H1 (cell line): ENCODE measurements at regions not wholly inside any gene's neighbourhood (a gene's known extent, or its start where the extent isn't known, plus 50 kb on each side); places are given as distances from the start of the nearest gene placed in this dataset.

Experiments used
- CTCF ChIA-PET: fragments of 300-600 bp; sonication (Branson Sonifier 250); formaldehyde crosslinking; loops from one replicate; lab custom pipeline; 2021; ENCODE audit not compliant: partially characterized antibody; lab: Charles Lee
- POLR2A ChIA-PET: fragments of 300-600 bp; sonication (Branson Sonifier 250); formaldehyde crosslinking; loops from one replicate; lab custom pipeline; 2021; ENCODE audit warnings: inconsistent platforms; ENCODE audit not compliant: partially characterized antibody; lab: Charles Lee
- DNase-seq, 2 experiments: peaks; one replicate each; pipeline versions ENCODE4 v3.0.0 to v3.0.0-alpha.2; 2010 to 2022; ENCODE audit warnings: low spot score in 2 of 2, low read depth in 1 of 2, mixed read lengths in 1 of 2
- FAIRE-seq: peaks from 2 replicates; lab custom pipeline; 2011; peaks lifted over from hg19 to GRCh38; lab: Jason Lieb, UNC
- H2AFZ ChIP-seq: 2 replicates; pipeline ENCODE4 v1.8.1; 2012; ENCODE audit warnings: low read length, inconsistent platforms
- H2AK5ac ChIP-seq: 2 replicates; pipeline ENCODE4 v1.6.1; 2013; ENCODE audit warnings: low read depth, low read length
- H2BK120ac ChIP-seq: replicated peaks from 2 replicates; pipeline ENCODE3; 2013; ENCODE audit warnings: low read depth, low read length, inconsistent platforms
- H2BK12ac ChIP-seq: 2 replicates; pipeline ENCODE4 v1.6.1; 2013; ENCODE audit warnings: low read depth, low read length
- H2BK15ac ChIP-seq: 2 replicates; pipeline ENCODE4 v1.6.1; 2013; ENCODE audit warnings: low read length
- H2BK20ac ChIP-seq: 2 replicates; pipeline ENCODE4 v1.6.1; 2013; ENCODE audit warnings: low read length
- H2BK5ac ChIP-seq: 2 replicates; pipeline ENCODE4 v1.6.1; 2013; ENCODE audit warnings: low read depth, low read length
- H3K14ac ChIP-seq: 2 replicates; pipeline ENCODE4 v1.6.1; 2013; ENCODE audit warnings: inconsistent platforms; ENCODE audit not compliant: insufficient read length
- H3K18ac ChIP-seq: 2 replicates; pipeline ENCODE4 v1.6.1; 2013; ENCODE audit warnings: low read length; ENCODE audit errors: extremely low read depth
- H3K23ac ChIP-seq: 2 replicates; pipeline ENCODE4 v1.6.1; 2013; ENCODE audit warnings: inconsistent platforms; ENCODE audit not compliant: insufficient read length
- H3K23me2 ChIP-seq: 2 replicates; pipeline ENCODE4 v1.6.1; 2013; ENCODE audit warnings: low read depth, low read length
- H3K27ac ChIP-seq: 2 replicates; pipeline ENCODE4 v1.6.1; 2011; ENCODE audit warnings: low read depth, low read length, inconsistent platforms
- H3K27me3 ChIP-seq, 4 experiments: replicated peaks in 1 of 4; 1 replicate in 1 of 4; 2 replicates in 3 of 4; pipeline versions ENCODE4 v1.6.1 to v1.8.1; 2011 to 2013; ENCODE audit warnings: low read length in 3 of 4, mild to moderate bottlenecking in 3 of 4, inconsistent platforms in 2 of 4, mixed read lengths in 2 of 4, moderate library complexity in 1 of 4; ENCODE audit not compliant: control insufficient read depth in 3 of 4, insufficient read depth in 3 of 4; ENCODE audit errors: extremely low read depth in 1 of 4
- H3K36me3 ChIP-seq, 4 experiments: 2 replicates each; pipeline versions ENCODE4 v1.6.1 to v1.8.1; 2011 to 2013; ENCODE audit warnings: mild to moderate bottlenecking in 4 of 4, low read length in 3 of 4, moderate library complexity in 2 of 4, control low read depth in 1 of 4, inconsistent platforms in 1 of 4; ENCODE audit not compliant: insufficient read depth in 4 of 4, control insufficient read depth in 2 of 4
- H3K4ac ChIP-seq: replicated peaks from 2 replicates; pipeline ENCODE3; 2013; ENCODE audit warnings: low read length, low read depth, mixed read lengths, inconsistent platforms; ENCODE audit not compliant: insufficient read length
- H3K4me1 ChIP-seq, 4 experiments: replicated peaks in 1 of 4; 1 replicate in 1 of 4; 2 replicates in 3 of 4; pipeline versions ENCODE4 v1.6.1 to v1.8.1; 2011 to 2013; ENCODE audit warnings: low read length in 3 of 4, inconsistent platforms in 2 of 4, mixed read lengths in 1 of 4; ENCODE audit not compliant: insufficient read depth in 4 of 4, control insufficient read depth in 3 of 4
- H3K4me2 ChIP-seq, 2 experiments: 2 replicates each; pipeline versions ENCODE4 v1.6.1 to v1.8.1; 2011 to 2013; ENCODE audit warnings: low read depth in 2 of 2, low read length in 2 of 2, control low read depth in 1 of 2, inconsistent platforms in 1 of 2, mild to moderate bottlenecking in 1 of 2; ENCODE audit not compliant: insufficient read depth in 1 of 2
- H3K4me3 ChIP-seq, 4 experiments: fragments of 200-600, 300-600 bp in 1 of 4; sonication (generic), shearing (Covaris generic), sonication (Bioruptor Twin) in 1 of 4; 2 replicates each; pipeline versions ENCODE4 v1.5.1 to v1.8.1; 2011 to 2016; ENCODE audit warnings: low read length in 4 of 4, low read depth in 3 of 4, control low read depth in 2 of 4, inconsistent platforms in 2 of 4, mild to moderate bottlenecking in 2 of 4, mixed read lengths in 1 of 4, moderate library complexity in 1 of 4; ENCODE audit not compliant: insufficient read depth in 2 of 4; ENCODE audit errors: extremely low read depth in 1 of 4
- H3K56ac ChIP-seq: replicated peaks from 2 replicates; pipeline ENCODE3; 2013; ENCODE audit warnings: low read depth, mild to moderate bottlenecking, mixed read lengths, low read length, inconsistent platforms; ENCODE audit not compliant: insufficient read length
- H3K79me1 ChIP-seq: 2 replicates; pipeline ENCODE4 v1.6.1; 2013; ENCODE audit warnings: low read depth, low read length, control low read depth
- H3K79me2 ChIP-seq, 2 experiments: 2 replicates each; pipeline versions ENCODE4 v1.6.1 to v1.8.1; 2012 to 2013; ENCODE audit warnings: low read length in 2 of 2, mild to moderate bottlenecking in 2 of 2, inconsistent platforms in 1 of 2; ENCODE audit not compliant: insufficient read depth in 2 of 2, control insufficient read depth in 1 of 2
- H3K9ac ChIP-seq, 4 experiments: replicated peaks in 1 of 4; 1 replicate in 1 of 4; 2 replicates in 3 of 4; pipeline versions ENCODE4 v1.6.1 to v1.8.1; 2011 to 2013; ENCODE audit warnings: low read depth in 3 of 4, low read length in 3 of 4, control low read depth in 2 of 4, mild to moderate bottlenecking in 2 of 4, moderate library complexity in 2 of 4, inconsistent platforms in 1 of 4; ENCODE audit errors: extremely low read depth in 1 of 4
- H3K9me3 ChIP-seq, 2 experiments: 2 replicates each; pipeline versions ENCODE4 v1.6.1 to v1.8.1; 2012 to 2013; ENCODE audit warnings: mild to moderate bottlenecking in 2 of 2, moderate library complexity in 2 of 2, control low read depth in 1 of 2, inconsistent platforms in 1 of 2, low read depth in 1 of 2, low read length in 1 of 2, mixed read lengths in 1 of 2; ENCODE audit not compliant: insufficient read depth in 2 of 2
- H4K20me1 ChIP-seq, 2 experiments: replicated peaks in 1 of 2; 2 replicates each; pipeline versions ENCODE3 to v1.8.1; 2011 to 2013; ENCODE audit warnings: inconsistent platforms in 2 of 2, low read length in 2 of 2, mild to moderate bottlenecking in 1 of 2; ENCODE audit not compliant: insufficient read depth in 2 of 2, control insufficient read depth in 1 of 2
- H4K5ac ChIP-seq: 2 replicates; pipeline ENCODE4 v1.6.1; 2013; ENCODE audit warnings: low read length, low read depth, mixed read lengths, inconsistent platforms; ENCODE audit not compliant: insufficient read length
- H4K8ac ChIP-seq: 2 replicates; pipeline ENCODE4 v1.8.0; 2013; ENCODE audit warnings: mild to moderate bottlenecking, moderate library complexity, low read length, inconsistent platforms; ENCODE audit not compliant: insufficient read depth; ENCODE audit errors: extremely low read depth
- H4K91ac ChIP-seq: replicated peaks from 2 replicates; pipeline ENCODE3; 2013; ENCODE audit warnings: low read length, mixed read lengths, inconsistent platforms; ENCODE audit not compliant: insufficient read length
- JUN ChIP-seq: IDR thresholded peaks from 2 replicates; pipeline ENCODE4 v1.6.1; 2011; ENCODE audit warnings: low read depth, mild to moderate bottlenecking, improper control_type of control experiment, low read length
- MAFK ChIP-seq: IDR thresholded peaks from 2 replicates; pipeline ENCODE4 v1.6.1; 2012; ENCODE audit warnings: low read depth, mild to moderate bottlenecking, improper control_type of control experiment, low read length
- WGBS, 2 experiments: shearing (Covaris generic) in 1 of 2; methylation state at CpG; one replicate each; pipeline versions ENCODE4 v1.1.6 to v1.1.7; 2013 to 2015; ENCODE audit warnings: low lambda C conversion rate in 2 of 2, mixed read lengths in 2 of 2, inconsistent platforms in 1 of 2, low coverage in 1 of 2, missing lambda C conversion rate in 1 of 2; ENCODE audit not compliant: insufficient replicate concordance in 2 of 2, insufficient coverage in 1 of 2, insufficient read length in 1 of 2; ENCODE audit errors: extremely low coverage in 1 of 2, missing lambda C conversion rate in 1 of 2; 5-methylcytosine and 5-hydroxymethylcytosine counted together

GRCh38 chr11:29300420-29300819 lies 716.4 kb downstream of the KCNA4 start:
- H3K27ac ChIP-seq, result no peak overlapping the region
- FAIRE-seq (no peak), DNase-seq (no peak)
- no peak overlapping the region for H3K9ac ChIP-seq
- H4K20me1 ChIP-seq, result no peaks in the 10 kb centered on the region
- H4K91ac ChIP-seq, result no peak overlapping the region
- H2BK15ac ChIP-seq, result no peak overlapping the region
- no peak overlapping the region for H3K14ac ChIP-seq
- WGBS, 2 experiments, result 82% methylated on average over 3 of the region's 3 CpGs; no CpG with 5 or more reads in 1 of the 2 experiments
- H3K56ac ChIP-seq, result no peak overlapping the region
- no peaks in the 10 kb centered on the region for H3K23me2 ChIP-seq
- no peak overlapping the region for H4K8ac ChIP-seq
- H3K18ac ChIP-seq, result no peak overlapping the region
- H2BK120ac ChIP-seq, result no peak overlapping the region
- POLR2A ChIA-PET, result no interaction called here
- H3K27me3 ChIP-seq, result no peaks in the 10 kb centered on the region
- H3K36me3 ChIP-seq, result no peaks in the 10 kb centered on the region
- H3K4me3 ChIP-seq, result no peak overlapping the region
- H4K5ac ChIP-seq, result no peak overlapping the region
- no peak overlapping the region for H2BK20ac ChIP-seq
- H2BK12ac ChIP-seq, result no peak overlapping the region
- no peaks in the 10 kb centered on the region for H3K79me1 ChIP-seq
- H3K4me2 ChIP-seq, result no peak overlapping the region; a peak in 1 of 4 replicates
- H3K4ac ChIP-seq, result peak overlapping the region; percentile 81
- no peaks in the 10 kb centered on the region for H3K9me3 ChIP-seq
- H2AK5ac ChIP-seq, result no peak overlapping the region
- CTCF ChIA-PET, result interaction anchor here (1.4 to 2.5 kb wide), 2 partner anchors 28 to 30 kb away, joined by 3 to 7 read pairs; no protein-coding TSS in a partner anchor
- H3K23ac ChIP-seq, result no peak overlapping the region
- peaks cover 0 to 2% (median 0%) of the 10 kb centered on the region in 4 experiments; a peak in 2 of 7 replicates for H3K4me1 ChIP-seq
- TF ChIP-seq JUN (0 out of 2 replicates have a peak, but pooled peaks have one; percentile 56), MAFK (no peak)
- peak overlapping the region; percentile 59; the same call in 1 of the 2 replicates for H2AFZ ChIP-seq
- no peaks in the 10 kb centered on the region for H3K79me2 ChIP-seq
- no peak overlapping the region for H2BK5ac ChIP-seq
